ENCODE measurements at regions not wholly inside any gene's neighbourhood (a gene's known extent, or its start where the extent isn't known, plus 50 kb on each side); places are given as distances from the start of the nearest gene placed in this dataset.

DNA sequence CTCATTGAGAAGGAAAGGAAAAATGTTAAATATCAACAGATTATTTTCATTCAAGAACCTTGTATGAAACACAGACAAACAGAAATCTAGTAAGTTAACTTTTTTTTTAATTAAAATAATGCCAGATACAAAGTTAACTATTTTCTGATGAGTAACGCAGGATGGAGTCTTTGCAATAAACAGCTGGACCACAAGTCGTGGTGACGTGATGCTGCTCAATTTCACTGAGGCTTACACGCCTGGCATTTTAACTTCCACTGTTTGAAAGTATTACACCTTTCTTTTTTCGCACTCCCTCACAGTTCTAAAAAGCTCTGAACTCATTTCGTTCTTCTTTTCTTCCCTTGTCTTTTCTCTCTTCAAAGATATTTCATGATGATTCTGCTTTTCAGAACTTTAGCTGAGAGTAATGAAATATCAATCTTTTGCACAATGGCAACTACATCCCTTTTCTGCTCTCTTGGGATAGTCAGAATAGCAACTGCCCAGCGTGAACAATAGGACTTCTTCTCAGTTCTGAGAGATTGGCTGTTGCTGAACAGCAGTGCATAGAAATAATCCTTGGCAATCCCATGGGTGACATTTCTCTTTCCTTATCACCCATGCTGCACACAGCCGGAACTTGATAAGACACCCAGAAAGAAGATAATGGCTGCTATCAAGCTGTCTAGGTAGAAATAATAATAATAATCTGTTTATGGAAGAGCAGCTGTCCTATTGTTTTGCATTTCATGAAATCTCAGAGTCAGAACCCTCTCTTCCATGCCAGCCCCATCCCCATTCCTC lies 160.5 kb downstream of the BTG1 start:
- Histone ChIP-seq H3K4me3 (ENCODE audit: low read length) (no peak overlapping the region), H3K4me1 (ENCODE audit: insufficient read depth, low read length) (peaks cover 13% of the 10 kb centered on the region), H3K27me3 (ENCODE audit: insufficient read depth, low read length, poor library complexity, severe bottlenecking) (no peaks in the 10 kb centered on the region), H3K27ac (ENCODE audit: low read depth, low read length) (no peak overlapping the region), H3K36me3 (ENCODE audit: insufficient read depth, low read length) (no peaks in the 10 kb centered on the region), H3K9me3 (ENCODE audit: low read length) (no peaks in the 10 kb centered on the region)
- POLR2A ChIA-PET = interaction anchor here (0.7 to 2.8 kb wide), 2 partner anchors 11 to 160 kb away, joined by 4 to 13 read pairs; partner anchors contain the start of gene BTG1
- Mint-ChIP-seq H3K36me3 (peaks cover 0 to 10% (median 0%) of the 10 kb centered on the region in 3 donors), H3K4me3 (no peak overlapping the region), H3K27me3 (peaks cover 0 to 2% of the 10 kb centered on the region in 2 donors), H3K4me1 (peaks cover 5 to 51% (median 50%) of the 10 kb centered on the region in 3 donors), H3K9me3 (no peaks in the 10 kb centered on the region), H3K27ac (peak overlapping the region in 2 of 8 donors; percentile 68 to 74)
- CTCF ChIA-PET = no interaction called here
- peak in 1 of 5 donors; percentile 17 for DNase-seq

DNA sequence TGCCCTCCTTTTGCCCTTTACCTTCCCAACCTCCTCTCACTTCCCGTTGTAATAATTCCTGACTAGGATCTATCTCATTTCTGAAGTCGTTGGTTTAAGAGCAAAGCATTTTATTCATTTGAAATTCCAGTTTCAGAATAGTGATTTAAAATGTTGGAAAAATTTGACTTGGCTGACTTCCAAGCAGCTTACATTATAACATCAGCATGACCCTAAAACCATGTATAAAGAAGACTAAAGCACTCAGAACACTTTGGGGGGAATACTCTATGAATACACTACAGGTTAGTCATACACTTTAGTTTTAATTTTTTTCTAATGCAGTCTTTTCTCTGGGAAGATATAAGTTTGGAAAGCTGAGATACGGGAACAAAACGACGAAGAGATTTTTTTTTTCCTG lies 161.1 kb downstream of the BTG1 start:
- H3K27me3 Mint-ChIP-seq = peaks cover 0 to 2% of the 10 kb centered on the region in 2 donors
- H3K4me1 ChIP-seq (ENCODE audit: insufficient read depth, low read length) = peaks cover 11% of the 10 kb centered on the region
- no peak overlapping the region for H3K4me3 Mint-ChIP-seq
- no peaks in the 10 kb centered on the region for H3K9me3 ChIP-seq (ENCODE audit: low read length)
- H3K4me3 ChIP-seq (ENCODE audit: low read length) = no peak overlapping the region
- no peak for DNase-seq
- ChIA-PET POLR2A (interaction anchor here (0.7 to 2.8 kb wide), 2 partner anchors 10 to 160 kb away, joined by 4 to 13 read pairs; partner anchors contain the start of gene BTG1), CTCF (no interaction called here)
- H3K9me3 Mint-ChIP-seq = no peaks in the 10 kb centered on the region
- H3K36me3 ChIP-seq (ENCODE audit: insufficient read depth, low read length) = no peaks in the 10 kb centered on the region
- peaks cover 4 to 52% (median 51%) of the 10 kb centered on the region in 3 donors for H3K4me1 Mint-ChIP-seq
- no peak overlapping the region for H3K27ac Mint-ChIP-seq
- H3K36me3 Mint-ChIP-seq = peaks cover 0 to 13% (median 0%) of the 10 kb centered on the region in 3 donors
- H3K27ac ChIP-seq (ENCODE audit: low read depth, low read length) = no peak overlapping the region
- H3K27me3 ChIP-seq (ENCODE audit: insufficient read depth, low read length, poor library complexity, severe bottlenecking) = no peaks in the 10 kb centered on the region

DNA sequence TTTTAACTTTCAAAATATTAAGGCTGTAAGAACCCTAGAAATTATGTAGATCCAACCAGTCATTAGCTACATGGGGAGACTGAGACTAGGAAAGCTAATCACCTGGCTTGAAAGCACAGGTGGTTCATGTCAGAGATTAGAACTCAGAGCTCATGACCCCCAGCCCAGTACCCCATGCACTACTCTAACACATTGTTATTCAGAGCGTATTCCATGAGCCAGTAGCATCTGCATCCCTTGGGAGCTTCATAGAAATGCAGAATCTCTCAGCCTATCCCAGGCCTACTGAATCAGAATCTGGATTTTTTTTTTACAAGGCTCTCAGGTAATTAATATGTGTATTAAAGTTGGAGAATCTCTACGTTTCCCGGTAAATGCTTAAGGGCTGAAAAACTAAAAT lies 161.7 kb downstream of the BTG1 start:
- no peak overlapping the region for H3K4me3 Mint-ChIP-seq
- H3K4me1 Mint-ChIP-seq = peaks cover 4 to 51% (median 51%) of the 10 kb centered on the region in 3 donors
- Histone ChIP-seq H3K4me1 (ENCODE audit: insufficient read depth, low read length) (peaks cover 13% of the 10 kb centered on the region), H3K27me3 (ENCODE audit: insufficient read depth, low read length, poor library complexity, severe bottlenecking) (no peaks in the 10 kb centered on the region), H3K36me3 (ENCODE audit: insufficient read depth, low read length) (no peaks in the 10 kb centered on the region), H3K9me3 (ENCODE audit: low read length) (no peaks in the 10 kb centered on the region), H3K27ac (ENCODE audit: low read depth, low read length) (no peak overlapping the region), H3K4me3 (ENCODE audit: low read length) (no peak overlapping the region)
- H3K27ac Mint-ChIP-seq = peak overlapping the region in 2 of 8 donors; percentile 43 to 54
- peaks cover 0 to 2% of the 10 kb centered on the region in 2 donors for H3K27me3 Mint-ChIP-seq
- DNase-seq = no peak
- H3K36me3 Mint-ChIP-seq = peaks cover 0 to 15% (median 0%) of the 10 kb centered on the region in 3 donors
- CTCF ChIA-PET = no interaction called here
- no peaks in the 10 kb centered on the region for H3K9me3 Mint-ChIP-seq
- POLR2A ChIA-PET = no interaction called here

DNA sequence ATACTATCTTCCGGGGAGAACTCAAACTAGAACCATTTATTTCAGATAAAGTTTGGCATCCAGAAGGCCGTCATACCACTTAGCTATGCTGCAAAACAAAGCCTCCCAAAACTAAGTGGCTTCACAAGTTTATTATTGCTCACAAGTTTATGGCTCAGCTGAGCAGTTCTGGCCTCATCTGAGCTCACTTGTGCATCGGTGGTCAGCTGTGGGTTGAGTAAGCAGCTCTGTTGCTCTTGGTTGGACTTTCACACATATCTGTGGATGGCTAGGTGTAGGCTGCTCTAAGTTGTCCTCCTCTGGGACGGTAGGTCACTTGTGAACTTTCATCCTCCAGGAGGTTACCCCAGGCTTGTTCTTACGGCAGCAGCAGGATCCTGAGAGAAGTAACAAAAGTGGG lies 162.7 kb downstream of the BTG1 start:
- ChIA-PET POLR2A (no interaction called here), CTCF (interaction anchor here (0.9 to 1.8 kb wide), 3 partner anchors 8 to 405 kb away, joined by 3 to 4 read pairs (median 3); no protein-coding TSS in a partner anchor)
- no peak overlapping the region for H3K4me3 ChIP-seq (ENCODE audit: low read length)
- no peak overlapping the region for H3K27ac ChIP-seq (ENCODE audit: low read depth, low read length)
- H3K9me3 ChIP-seq (ENCODE audit: low read length) = no peaks in the 10 kb centered on the region
- H3K36me3 Mint-ChIP-seq = peaks cover 0 to 23% (median 0%) of the 10 kb centered on the region in 3 donors
- H3K36me3 ChIP-seq (ENCODE audit: insufficient read depth, low read length) = no peaks in the 10 kb centered on the region
- DNase-seq = no peak
- peaks cover 22% of the 10 kb centered on the region for H3K4me1 ChIP-seq (ENCODE audit: insufficient read depth, low read length)
- H3K9me3 Mint-ChIP-seq = peaks cover 0 to 3% (median 0%) of the 10 kb centered on the region in 5 donors
- peaks cover 14 to 52% (median 52%) of the 10 kb centered on the region in 3 donors for H3K4me1 Mint-ChIP-seq
- no peak overlapping the region for H3K4me3 Mint-ChIP-seq
- H3K27ac Mint-ChIP-seq = no peak overlapping the region
- H3K27me3 ChIP-seq (ENCODE audit: insufficient read depth, low read length, poor library complexity, severe bottlenecking) = no peaks in the 10 kb centered on the region
- H3K27me3 Mint-ChIP-seq = peaks cover 0 to 2% of the 10 kb centered on the region in 2 donors

GRCh38 chr12:91980389-91980821 lies 165.2 kb downstream of the BTG1 start:
- H3K27ac Mint-ChIP-seq = peak overlapping the region in 1 of 8 donors; percentile 23
- ChIA-PET POLR2A (interaction anchor here (0.5 to 0.6 kb wide), 3 partner anchors 43 to 161 kb away, joined by 3 to 5 read pairs (median 3); no protein-coding TSS in a partner anchor), CTCF (interaction anchor here (1.2 kb wide), 1 partner anchor 168 kb away, joined by 4 read pairs; no protein-coding TSS in a partner anchor)
- H3K4me1 ChIP-seq (ENCODE audit: insufficient read depth, low read length) = peaks cover 18% of the 10 kb centered on the region
- DNase-seq = no peak
- no peaks in the 10 kb centered on the region for H3K36me3 ChIP-seq (ENCODE audit: insufficient read depth, low read length)
- no peaks in the 10 kb centered on the region for H3K27me3 ChIP-seq (ENCODE audit: insufficient read depth, low read length, poor library complexity, severe bottlenecking)
- H3K4me1 Mint-ChIP-seq = peaks cover 20 to 46% (median 44%) of the 10 kb centered on the region in 3 donors
- H3K9me3 Mint-ChIP-seq = peaks cover 0 to 6% (median 4%) of the 10 kb centered on the region in 5 donors
- H3K4me3 ChIP-seq (ENCODE audit: low read length) = no peak overlapping the region
- no peaks in the 10 kb centered on the region for H3K9me3 ChIP-seq (ENCODE audit: low read length)
- no peak overlapping the region for H3K4me3 Mint-ChIP-seq
- H3K36me3 Mint-ChIP-seq = peaks cover 0 to 30% (median 4%) of the 10 kb centered on the region in 3 donors
- no peak overlapping the region for H3K27ac ChIP-seq (ENCODE audit: low read depth, low read length)
- H3K27me3 Mint-ChIP-seq = peaks cover 0 to 2% of the 10 kb centered on the region in 2 donors

DNA sequence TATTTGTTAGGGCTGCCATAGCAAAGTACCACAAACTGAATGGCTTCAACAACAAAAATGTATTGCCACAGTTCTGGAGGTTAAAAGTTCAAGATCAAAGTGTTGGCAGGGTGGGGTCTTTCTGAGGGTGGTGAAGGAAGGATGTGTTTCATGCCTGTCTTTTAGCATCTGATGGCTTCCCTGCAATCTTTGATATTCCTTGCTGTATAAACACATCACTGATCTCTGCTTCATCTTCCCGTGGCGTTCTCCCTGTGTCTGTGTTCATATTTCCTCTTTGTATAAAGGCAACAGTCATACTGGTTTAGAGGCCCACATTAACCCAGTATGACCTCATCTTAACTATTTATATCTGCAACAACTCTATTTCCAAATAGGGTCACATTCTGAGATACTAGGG lies 167.5 kb downstream of the BTG1 start:
- peak in 4 of 5 donors; percentile 18 to 84 (median 72) for DNase-seq
- peaks cover 22% of the 10 kb centered on the region for H3K4me1 ChIP-seq (ENCODE audit: insufficient read depth, low read length)
- peaks cover 18 to 49% (median 40%) of the 10 kb centered on the region in 3 donors for H3K4me1 Mint-ChIP-seq
- peaks cover 0 to 30% (median 6%) of the 10 kb centered on the region in 3 donors for H3K36me3 Mint-ChIP-seq
- no peaks in the 10 kb centered on the region for H3K36me3 ChIP-seq (ENCODE audit: insufficient read depth, low read length)
- H3K27ac ChIP-seq (ENCODE audit: low read depth, low read length) = no peak overlapping the region
- POLR2A ChIA-PET = no interaction called here
- peaks cover 0 to 1% of the 10 kb centered on the region in 2 donors for H3K27me3 Mint-ChIP-seq
- no peaks in the 10 kb centered on the region for H3K27me3 ChIP-seq (ENCODE audit: insufficient read depth, low read length, poor library complexity, severe bottlenecking)
- H3K4me3 ChIP-seq (ENCODE audit: low read length) = no peak overlapping the region
- H3K9me3 Mint-ChIP-seq = peaks cover 0 to 6% (median 4%) of the 10 kb centered on the region in 5 donors
- no peaks in the 10 kb centered on the region for H3K9me3 ChIP-seq (ENCODE audit: low read length)
- CTCF ChIA-PET = no interaction called here
- H3K4me3 Mint-ChIP-seq = peak overlapping the region; percentile 6 to 55 (median 34)
- peak overlapping the region; percentile 1 to 96 (median 60) for H3K27ac Mint-ChIP-seq

- H3K9me3 ChIP-seq (ENCODE audit: low read length) = no peaks in the 10 kb centered on the region
- no peaks in the 10 kb centered on the region for H3K27me3 ChIP-seq (ENCODE audit: insufficient read depth, low read length, poor library complexity, severe bottlenecking)
- no peak overlapping the region for H3K27ac ChIP-seq (ENCODE audit: low read depth, low read length)
- no peaks in the 10 kb centered on the region for H3K27me3 Mint-ChIP-seq
- peaks cover 0 to 23% (median 6%) of the 10 kb centered on the region in 3 donors for H3K36me3 Mint-ChIP-seq
- ChIA-PET POLR2A (no interaction called here), CTCF (interaction anchor here (1.0 kb wide), 1 partner anchor 21 kb away, joined by 3 read pairs; no protein-coding TSS in a partner anchor)
- H3K27ac Mint-ChIP-seq = peak overlapping the region in 4 of 8 donors; percentile 4 to 72 (median 38)
- no peaks in the 10 kb centered on the region for H3K36me3 ChIP-seq (ENCODE audit: insufficient read depth, low read length)
- H3K4me3 Mint-ChIP-seq = no peak overlapping the region
- peaks cover 22% of the 10 kb centered on the region for H3K4me1 ChIP-seq (ENCODE audit: insufficient read depth, low read length)
- peaks cover 0 to 8% (median 4%) of the 10 kb centered on the region in 5 donors for H3K9me3 Mint-ChIP-seq
- peaks cover 18 to 42% (median 38%) of the 10 kb centered on the region in 3 donors for H3K4me1 Mint-ChIP-seq
- H3K4me3 ChIP-seq (ENCODE audit: low read length) = no peak overlapping the region
- DNase-seq = no peak
These were observed 169.8 kb downstream of the BTG1 start for GRCh38 chr12:91975891-91976290.
